ENCODE measurements at regions not wholly inside any gene's neighbourhood (a gene's known extent, or its start where the extent isn't known, plus 50 kb on each side); places are given as distances from the start of the nearest gene placed in this dataset.
"Not testable (repeated sequence)": the region's sequence is repeated elsewhere in the genome, so short reads cannot be mapped to it uniquely, and the experiment has no call there.

GRCh38 chr7:97246317-97246716 lies 128.8 kb downstream of the SDHAF3 start:
- Histone ChIP-seq H2BK20ac (ENCODE audit: low read depth, low read length, poor library complexity, severe bottlenecking) (no peak overlapping the region), H2BK5ac (ENCODE audit: insufficient read length, low read length) (no peak overlapping the region), H3K18ac (ENCODE audit: insufficient read length, low read depth, low read length) (no peak overlapping the region), H3K14ac (ENCODE audit: insufficient read depth, low read length) (no peak overlapping the region), H2AFZ (ENCODE audit: low read length) (no peak overlapping the region), H3K9ac (ENCODE audit: extremely low read depth, insufficient read length, low read length) (no peak overlapping the region), H3K4me1 (ENCODE audit: insufficient read depth, low read length) (no peaks in the 10 kb centered on the region), H4K8ac (replicated peaks; ENCODE audit: insufficient read length, low read depth, low read length) (no peak overlapping the region), H3K23ac (ENCODE audit: insufficient read length, low read depth, low read length) (no peak overlapping the region), H3K4ac (ENCODE audit: low read depth, low read length) (no peak overlapping the region), H4K5ac (ENCODE audit: insufficient read length, low read depth, low read length) (no peak overlapping the region), H3K27ac (ENCODE audit: insufficient read length, low read depth, low read length) (no peak overlapping the region), H2BK120ac (ENCODE audit: low read depth, low read length, poor library complexity, severe bottlenecking) (no peak overlapping the region), H3K56ac (ENCODE audit: insufficient read length, low read depth, low read length) (no peak overlapping the region), H3K9me3 (ENCODE audit: control insufficient read depth, low read depth, low read length) (no peaks in the 10 kb centered on the region), H2AK5ac (ENCODE audit: insufficient read length, low read length) (no peak overlapping the region), H3K79me2 (ENCODE audit: insufficient read depth, low read length) (no peaks in the 10 kb centered on the region), H4K20me1 (ENCODE audit: control insufficient read depth, insufficient read depth, insufficient read length) (no peaks in the 10 kb centered on the region), H3K79me1 (ENCODE audit: insufficient read depth, low read depth, low read length, poor library complexity, severe bottlenecking) (no peaks in the 10 kb centered on the region), H3K4me2 (ENCODE audit: insufficient read depth, insufficient read length, low read length) (no peak overlapping the region), H3T11ph (ENCODE audit: low read length) (no peak overlapping the region), H2BK15ac (ENCODE audit: low read depth, low read length) (no peak overlapping the region), H3K27me3 (ENCODE audit: insufficient read depth, low read length) (no peaks in the 10 kb centered on the region), H2BK12ac (ENCODE audit: insufficient read length, low read depth, low read length) (no peak overlapping the region), H3K23me2 (ENCODE audit: insufficient read length, low read depth, low read length, poor library complexity, severe bottlenecking) (no peaks in the 10 kb centered on the region), H4K91ac (ENCODE audit: insufficient read length, low read depth, low read length) (no peak overlapping the region)
- Mint-ChIP-seq H3K4me3 (no peak overlapping the region), H3K27ac (no peak overlapping the region), H3K27me3 (ENCODE audit: low read depth) (no peaks in the 10 kb centered on the region), H3K4me1 (no peaks in the 10 kb centered on the region), H3K36me3 (ENCODE audit: insufficient read depth in 1 of 3, low read depth in 3 of 3) (peaks cover 0 to 7% (median 0%) of the 10 kb centered on the region in 3 experiments; a peak in 2 of 7 replicates), H3K9me3 (peaks cover 19 to 31% of the 10 kb centered on the region in 2 experiments)
- no CpG with 5 or more reads among the region's 2 CpGs for WGBS (ENCODE audit: extremely low coverage, insufficient read length, low lambda C conversion rate)
- no peak for TF ChIP-seq CTCF (conservative IDR thresholded peaks at IDR 0.05)
- DNase-seq: no peak

GRCh38 chr7:97258187-97258586 lies 140.7 kb downstream of the SDHAF3 start:
- not testable (repeated sequence) for H3K23me2 ChIP-seq (ENCODE audit: insufficient read length, low read depth, low read length, poor library complexity, severe bottlenecking); H3K56ac ChIP-seq (ENCODE audit: insufficient read length, low read depth, low read length); H3K27ac Mint-ChIP-seq; H2BK15ac ChIP-seq (ENCODE audit: low read depth, low read length); H3K79me2 ChIP-seq (ENCODE audit: insufficient read depth, low read length); H3K4me3 Mint-ChIP-seq; H4K91ac ChIP-seq (ENCODE audit: insufficient read length, low read depth, low read length); H2BK120ac ChIP-seq (ENCODE audit: low read depth, low read length, poor library complexity, severe bottlenecking); DNase-seq; H3K18ac ChIP-seq (ENCODE audit: insufficient read length, low read depth, low read length); H2AK5ac ChIP-seq (ENCODE audit: insufficient read length, low read length); H3K27me3 Mint-ChIP-seq (ENCODE audit: low read depth); H3K23ac ChIP-seq (ENCODE audit: insufficient read length, low read depth, low read length); H4K8ac ChIP-seq (replicated peaks; ENCODE audit: insufficient read length, low read depth, low read length); H2BK12ac ChIP-seq (ENCODE audit: insufficient read length, low read depth, low read length); H3K14ac ChIP-seq (ENCODE audit: insufficient read depth, low read length); H3K4ac ChIP-seq (ENCODE audit: low read depth, low read length); H3K4me1 Mint-ChIP-seq; H3K9me3 ChIP-seq (ENCODE audit: control insufficient read depth, low read depth, low read length); H3K9ac ChIP-seq (ENCODE audit: extremely low read depth, insufficient read length, low read length); H3K27ac ChIP-seq (ENCODE audit: insufficient read length, low read depth, low read length); H3K36me3 Mint-ChIP-seq (ENCODE audit: insufficient read depth in 1 of 3, low read depth in 3 of 3); H3K27me3 ChIP-seq (ENCODE audit: insufficient read depth, low read length); H3K4me2 ChIP-seq (ENCODE audit: insufficient read depth, insufficient read length, low read length); H4K5ac ChIP-seq (ENCODE audit: insufficient read length, low read depth, low read length); H3T11ph ChIP-seq (ENCODE audit: low read length); H3K4me1 ChIP-seq (ENCODE audit: insufficient read depth, low read length); H4K20me1 ChIP-seq (ENCODE audit: control insufficient read depth, insufficient read depth, insufficient read length); H2BK20ac ChIP-seq (ENCODE audit: low read depth, low read length, poor library complexity, severe bottlenecking); H3K79me1 ChIP-seq (ENCODE audit: insufficient read depth, low read depth, low read length, poor library complexity, severe bottlenecking); H2BK5ac ChIP-seq (ENCODE audit: insufficient read length, low read length); H2AFZ ChIP-seq (ENCODE audit: low read length)
- WGBS (ENCODE audit: extremely low coverage, insufficient read length, low lambda C conversion rate): no CpG with 5 or more reads among the region's 3 CpGs
- H3K9me3 Mint-ChIP-seq: peaks cover 6 to 11% of the 10 kb centered on the region in 2 experiments; a peak in 4 of 5 replicates
